ENCODE measurements at regions not wholly inside any gene's neighbourhood (a gene's known extent, or its start where the extent isn't known, plus 50 kb on each side); places are given as distances from the start of the nearest gene placed in this dataset.

- TF ChIP-seq ATF6 (CRISPR knock-in tag; IDR thresholded peaks at IDR 0.05) (no peak), ZNF423 (CRISPR knock-in tag; IDR thresholded peaks at IDR 0.05) (no peak), CTCF (IDR thresholded peaks at IDR 0.05) (no peak), ZNF281 (CRISPR knock-in tag; IDR thresholded peaks at IDR 0.05) (no peak)
Measured at GRCh38 chr2:195296490-195296889, 360.5 kb upstream of the SLC39A10 start (continued).

- ChIA-PET POLR2A (no interaction called here), CTCF (interaction anchor here (1.0 kb wide), 1 partner anchor 15 kb away, joined by 3 read pairs; no protein-coding TSS in a partner anchor)
- peaks cover 6% of the 10 kb centered on the region for H3K4me1 Mint-ChIP-seq
- no peaks in the 10 kb centered on the region for H3K36me3 Mint-ChIP-seq
- ATAC-seq (no peak), DNase-seq (ENCODE audit: low spot score) (no peak)
- peaks cover 5% of the 10 kb centered on the region; the same call in 1 of the 2 replicates for H3K9me3 Mint-ChIP-seq
- H3K27ac Mint-ChIP-seq: no peak overlapping the region
- no peaks in the 10 kb centered on the region; the same call in 1 of the 2 replicates for H3K27me3 Mint-ChIP-seq (ENCODE audit: low read depth)
- no peak overlapping the region for H3K4me3 Mint-ChIP-seq
- TF ChIP-seq E2F5 (CRISPR knock-in tag; IDR thresholded peaks at IDR 0.05) (no peak), JUN (CRISPR knock-in tag; IDR thresholded peaks at IDR 0.05) (no peak), ZNF671 (CRISPR knock-in tag; IDR thresholded peaks at IDR 0.05) (no peak), ATF3 (CRISPR knock-in tag; conservative IDR thresholded peaks at IDR 0.05) (no peak), GRHL2 (CRISPR knock-in tag; IDR thresholded peaks at IDR 0.05; ENCODE audit: insufficient replicate concordance, severe bottlenecking) (no peak), ARID4B (CRISPR knock-in tag; IDR thresholded peaks at IDR 0.05; ENCODE audit: borderline replicate concordance) (no peak), ZMAT4 (CRISPR knock-in tag; IDR thresholded peaks at IDR 0.05) (no peak), ZNF425 (CRISPR knock-in tag; conservative IDR thresholded peaks at IDR 0.05) (no peak), ATF1 (CRISPR knock-in tag; IDR thresholded peaks at IDR 0.05) (no peak), FOXP4 (CRISPR knock-in tag; IDR thresholded peaks at IDR 0.05) (no peak), USF1 (CRISPR knock-in tag; IDR thresholded peaks at IDR 0.05) (no peak), ZNF121 (CRISPR knock-in tag; IDR thresholded peaks at IDR 0.05) (no peak), MYBL2 (CRISPR knock-in tag; IDR thresholded peaks at IDR 0.05) (no peak), ELF4 (CRISPR knock-in tag; IDR thresholded peaks at IDR 0.05; ENCODE audit: low read depth) (no peak)
Measured at GRCh38 chr2:195289081-195289480, 367.9 kb upstream of the SLC39A10 start.

Measured in WTC11 (cell line).